Head of caudate nucleus (tissue), 42 donors: ENCODE measurements at regions not wholly inside any gene's neighbourhood (a gene's known extent, or its start where the extent isn't known, plus 50 kb on each side); places are given as distances from the start of the nearest gene placed in this dataset.
"Not testable (repeated sequence)": the region's sequence is repeated elsewhere in the genome, so short reads cannot be mapped to it uniquely, and the experiment has no call there.

Experiments
- DNase-seq, 42 donors: peaks; one replicate each; pipeline versions ENCODE4 v3.0.0 to v3.0.0-alpha.2; 2020 to 2021; ENCODE audit warnings: mixed read lengths in 7 of 42
- intact Hi-C: fragments of 100-400 bp; cut with DNase I; formaldehyde crosslinking; loops from one replicate; pipeline ENCODE4 v1.15.0; 2022

DNA sequence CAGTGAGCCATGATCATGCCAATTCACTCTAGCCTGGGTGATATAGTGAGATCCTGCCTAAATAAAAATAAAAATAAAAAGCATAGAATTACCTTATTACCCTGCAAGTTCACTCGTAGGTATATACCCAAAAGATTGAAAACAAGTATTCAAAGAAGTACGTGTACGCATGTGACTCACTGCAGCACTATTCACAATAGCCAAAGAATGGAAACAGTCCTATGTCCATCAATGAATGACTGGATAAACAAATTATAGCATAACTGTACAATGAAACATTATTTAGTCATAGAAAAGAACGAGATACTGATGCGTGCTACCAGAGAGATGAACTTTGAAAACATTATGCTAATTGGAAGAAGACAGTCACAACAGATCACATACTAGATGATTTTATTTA, 204.6 kb upstream of the DIAPH2 start:
- intact Hi-C loops: no loop called here

GRCh38 chrX:96481831-96482230, 202.8 kb upstream of the DIAPH2 start:
- intact Hi-C loops: no loop called here
- no peak for DNase-seq

More for the DNA sequence above, 204.6 kb upstream of the DIAPH2 start:
- no peak for DNase-seq

DNA sequence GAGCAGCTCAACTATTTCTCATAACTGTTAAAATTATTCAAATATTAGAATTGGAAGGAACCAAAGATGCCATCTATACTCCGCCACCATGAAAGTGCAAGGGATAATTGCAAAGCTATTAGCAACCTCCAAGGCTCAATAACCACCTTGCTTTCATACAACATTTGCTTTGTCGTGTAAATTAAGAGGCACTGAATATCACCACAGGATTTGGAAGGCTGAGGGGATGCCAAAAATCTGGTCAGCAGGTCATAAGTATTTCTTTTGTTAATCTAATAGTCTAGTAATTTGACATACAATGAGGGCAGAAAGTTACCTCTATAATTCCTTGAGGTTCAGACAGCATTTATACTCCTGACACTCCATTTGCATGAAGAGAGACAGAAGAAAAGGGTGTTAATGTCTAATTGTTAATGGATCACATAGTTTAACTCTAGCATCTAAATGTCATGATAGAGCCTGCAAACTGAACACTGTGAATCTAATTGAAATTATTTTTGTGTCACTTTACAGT, 200.9 kb upstream of the DIAPH2 start:
- intact Hi-C loops: no loop called here
- DNase-seq: no peak

DNA sequence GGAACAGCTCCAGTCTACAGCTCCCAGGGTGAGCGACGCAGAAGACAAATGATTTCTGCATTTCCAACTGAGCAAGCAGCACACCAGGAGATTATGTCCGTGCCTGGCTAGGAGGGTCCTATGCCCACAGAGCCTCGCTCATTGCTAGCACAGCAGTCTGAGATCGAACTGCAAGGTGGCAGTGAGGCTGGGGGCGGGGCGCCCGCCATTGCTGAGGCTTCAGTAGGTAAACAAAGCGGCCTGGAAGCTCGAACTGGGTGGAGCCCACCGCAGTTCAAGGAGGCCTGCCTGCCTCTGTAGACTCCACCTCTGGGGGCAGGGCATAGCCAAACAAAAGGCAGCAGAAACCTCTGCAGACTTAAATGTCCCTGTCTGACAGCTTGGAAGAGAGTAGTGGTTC, 198.0 kb upstream of the DIAPH2 start:
- peak in 29 of 42 donors; percentile 1 to 43 (median 15) for DNase-seq
- intact Hi-C loops: not testable (repeated sequence)

- intact Hi-C loops: no loop called here
- DNase-seq: no peak
Measured at GRCh38 chrX:96502507-96502906, 182.1 kb upstream of the DIAPH2 start.

DNA sequence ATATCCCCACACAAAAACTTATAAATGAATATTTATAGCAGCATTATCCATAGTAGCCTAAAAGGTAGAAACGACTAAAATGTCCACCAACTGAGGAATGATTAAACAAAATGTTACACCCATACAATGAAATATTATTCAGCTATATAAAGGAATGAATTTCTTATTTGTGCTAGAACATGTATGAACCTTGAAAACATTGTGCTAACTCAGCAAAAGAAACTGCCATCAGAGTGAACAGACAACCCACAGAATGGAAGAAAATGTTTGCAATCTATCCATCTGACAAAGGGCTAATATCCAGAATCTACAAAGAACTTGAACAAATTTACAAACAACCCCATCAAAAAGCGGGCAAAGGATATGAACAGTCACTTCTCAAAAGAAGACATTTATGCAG, 155.3 kb upstream of the DIAPH2 start:
- intact Hi-C loops, DNase-seq: not testable (repeated sequence)

GRCh38 chrX:96538104-96538725, 146.4 kb upstream of the DIAPH2 start:
- intact Hi-C loops: no loop called here
- DNase-seq: no peak

GRCh38 chrX:96540111-96540631, 144.5 kb upstream of the DIAPH2 start:
- DNase-seq: no peak
- intact Hi-C loops: no loop called here

GRCh38 chrX:96546281-96546680, 138.4 kb upstream of the DIAPH2 start:
- intact Hi-C loops, DNase-seq: not testable (repeated sequence)

GRCh38 chrX:96551322-96551872, 133.2 kb upstream of the DIAPH2 start:
- peak in 2 of 42 donors; percentile 3 to 6 for DNase-seq
- intact Hi-C loops: no loop called here

DNA sequence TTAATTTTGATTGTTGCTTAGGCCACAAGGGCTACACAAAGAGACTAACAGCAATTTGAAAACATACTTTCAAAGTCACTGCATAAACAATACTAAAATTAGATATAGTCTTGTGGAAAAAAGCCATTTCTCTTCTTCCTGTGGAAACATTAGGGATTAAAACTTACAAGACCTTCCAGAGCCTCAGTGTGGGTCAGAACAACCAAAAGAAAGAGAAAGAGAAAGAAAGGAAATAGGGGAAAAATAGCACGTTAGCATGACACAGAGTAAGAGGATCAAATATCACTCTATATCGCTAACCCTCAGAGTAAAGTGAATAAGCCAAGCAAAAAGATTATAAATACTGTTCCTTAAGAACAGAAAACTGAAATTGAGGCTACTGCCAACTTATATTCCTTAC, 127.8 kb upstream of the DIAPH2 start:
- DNase-seq: no peak
- intact Hi-C loops: no loop called here

- intact Hi-C loops, DNase-seq: not testable (repeated sequence)
Measured at GRCh38 chrX:96561129-96561528, 123.5 kb upstream of the DIAPH2 start.

DNA sequence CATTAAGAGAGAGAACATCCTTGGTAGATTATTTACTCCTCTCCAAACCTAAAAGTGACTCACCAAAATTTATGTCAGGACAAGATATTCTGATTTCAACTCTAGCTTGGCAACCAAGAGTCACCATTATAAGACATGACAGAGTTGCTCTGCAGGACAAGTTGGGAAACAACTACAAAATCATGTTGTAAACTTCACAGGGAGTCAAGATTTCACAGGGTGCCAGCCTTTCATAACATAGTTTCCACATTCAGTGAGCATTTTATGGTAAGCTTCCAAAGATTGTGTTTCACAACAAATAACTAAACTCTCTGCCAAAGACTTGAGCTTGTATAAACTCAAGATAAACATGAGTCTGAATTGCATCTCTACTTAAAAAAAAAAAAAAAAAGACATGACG, 121.0 kb upstream of the DIAPH2 start:
- no peak for DNase-seq
- intact Hi-C loops: no loop called here

- DNase-seq: no peak
- intact Hi-C loops: no loop called here
Measured at GRCh38 chrX:96564595-96564994, 120.0 kb upstream of the DIAPH2 start.

DNA sequence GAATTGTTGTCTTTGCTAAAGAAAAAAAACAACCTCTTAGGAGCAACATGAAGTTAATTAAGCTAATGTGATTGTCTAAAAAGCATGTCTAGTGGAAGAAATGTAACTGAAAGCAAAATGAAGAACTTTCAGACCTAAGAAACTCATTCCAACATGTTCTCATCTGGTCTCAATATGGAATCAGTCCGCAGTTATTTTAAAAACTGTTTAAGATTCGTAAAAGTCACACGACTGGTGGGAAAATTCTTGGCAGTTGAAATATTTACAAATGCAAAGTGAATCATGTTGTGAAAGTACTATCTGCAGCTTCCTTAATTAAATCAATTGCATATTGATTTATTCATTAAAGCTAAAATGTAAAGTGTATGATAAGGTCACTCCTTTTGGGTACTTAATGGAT, 117.8 kb upstream of the DIAPH2 start:
- DNase-seq: no peak
- intact Hi-C loops: no loop called here

GRCh38 chrX:96568071-96568470, 116.6 kb upstream of the DIAPH2 start:
- no peak for DNase-seq
- intact Hi-C loops: no loop called here

GRCh38 chrX:96569034-96569433, 115.6 kb upstream of the DIAPH2 start:
- intact Hi-C loops: no loop called here
- DNase-seq: no peak

- DNase-seq: no peak
- intact Hi-C loops: no loop called here
Measured at GRCh38 chrX:96575011-96575410, 109.6 kb upstream of the DIAPH2 start.

GRCh38 chrX:96576368-96576767, 108.3 kb upstream of the DIAPH2 start:
- intact Hi-C loops: no loop called here
- DNase-seq: no peak

GRCh38 chrX:96578781-96579180, 105.9 kb upstream of the DIAPH2 start:
- intact Hi-C loops: no loop called here
- no peak for DNase-seq

DNA sequence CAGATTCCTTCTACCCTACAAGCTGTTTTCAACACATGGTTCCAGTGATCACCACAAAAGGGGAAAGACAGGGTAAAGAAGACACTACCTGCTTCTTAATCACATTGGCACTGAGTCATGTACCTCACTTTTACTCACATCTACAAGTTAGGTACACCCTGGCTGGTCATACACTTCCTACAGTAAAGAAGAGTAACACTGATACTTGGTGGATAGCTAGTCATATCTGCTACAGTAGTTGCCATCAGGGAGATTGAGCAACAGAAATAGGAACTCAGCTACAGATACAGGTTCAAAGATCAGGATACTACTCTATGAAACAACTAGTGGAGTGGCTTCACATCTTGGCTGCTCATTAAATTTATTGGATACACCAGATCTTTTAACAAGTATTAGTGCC, 105.4 kb upstream of the DIAPH2 start:
- DNase-seq: no peak
- intact Hi-C loops: no loop called here
